HCEC 1CT (cell line): ENCODE measurements at regions not wholly inside any gene's neighbourhood (a gene's known extent, or its start where the extent isn't known, plus 50 kb on each side); places are given as distances from the start of the nearest gene placed in this dataset.

ENCODE experiments used
- DNase-seq: peaks from one replicate; pipeline ENCODE4 v3.0.0-alpha.2; 2017

DNA sequence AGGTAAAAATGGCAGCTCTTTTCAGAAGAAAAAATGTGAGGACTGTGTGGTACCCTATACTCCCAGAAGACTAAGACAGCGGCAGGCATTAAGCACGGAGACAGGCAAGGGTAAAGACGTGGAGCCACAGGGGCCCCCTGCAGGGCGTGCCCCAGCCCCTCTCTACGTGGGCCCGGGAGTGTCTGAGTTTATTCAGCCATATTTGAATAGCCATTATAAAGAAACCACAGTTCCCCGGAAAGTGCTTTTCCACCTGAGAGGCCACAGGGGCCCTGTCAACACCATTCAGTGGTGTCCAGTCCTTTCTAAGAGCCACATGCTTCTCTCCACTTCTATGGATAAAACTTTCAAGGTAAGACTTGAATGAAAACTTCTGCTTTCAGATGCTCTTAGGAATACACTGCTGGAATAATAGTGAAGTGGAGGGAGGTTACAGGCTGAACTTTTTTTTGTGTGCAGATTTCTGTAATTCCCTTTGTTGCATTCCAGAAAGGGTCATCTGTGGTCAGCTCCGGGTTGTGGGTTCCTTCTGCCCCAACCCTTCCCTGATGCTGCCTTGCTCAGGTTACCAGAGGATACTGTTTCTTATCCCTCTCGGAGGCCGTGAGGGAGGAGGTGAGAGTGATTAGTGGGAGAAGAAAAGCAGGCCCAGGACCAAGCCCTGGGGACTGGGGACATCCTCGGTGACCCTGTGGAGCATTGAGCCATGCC lies 58.4 kb downstream of the SLC25A47 start:
- DNase-seq: no peak

DNA sequence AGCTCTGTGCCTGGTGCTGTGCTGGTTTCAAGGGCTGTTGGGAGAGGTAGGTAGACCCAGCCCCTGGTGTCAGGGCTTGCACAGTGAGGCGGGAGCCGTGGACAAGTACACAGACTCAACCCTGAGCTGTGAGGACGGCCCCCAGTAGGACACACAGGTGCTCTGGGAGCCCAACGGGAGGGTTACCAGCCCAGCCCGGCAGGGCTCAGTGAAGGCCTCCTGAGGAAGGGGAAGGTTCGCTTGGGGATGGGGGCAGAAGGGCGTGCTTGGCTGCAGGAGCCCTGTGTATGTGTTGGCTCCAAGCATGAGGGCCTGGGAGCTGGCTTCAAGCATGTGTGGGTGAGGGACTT lies 58.9 kb downstream of the SLC25A47 start:
- DNase-seq: no peak

DNA sequence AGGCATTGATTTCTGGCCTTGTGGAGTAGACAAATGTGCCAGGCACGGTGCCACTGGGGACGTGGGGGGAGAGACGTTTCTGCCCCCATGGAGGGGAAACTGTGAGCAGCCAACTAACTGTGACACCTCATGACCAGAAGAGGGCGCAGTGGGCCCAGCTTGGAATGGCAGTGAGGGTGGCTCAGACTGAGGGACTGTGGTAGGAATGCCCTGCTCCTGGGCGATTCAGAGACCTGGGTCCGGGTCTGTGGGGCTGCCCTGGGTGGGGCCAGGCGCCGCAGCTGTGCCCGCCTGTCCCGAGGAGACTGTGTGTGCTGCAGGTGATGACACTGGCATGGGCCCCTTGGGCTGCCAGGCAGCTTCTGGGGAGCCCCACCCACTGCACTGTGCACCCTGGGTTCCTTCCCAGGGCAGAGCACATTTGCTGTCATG lies 60.6 kb downstream of the SLC25A47 start:
- peak; percentile 42 for DNase-seq

DNA sequence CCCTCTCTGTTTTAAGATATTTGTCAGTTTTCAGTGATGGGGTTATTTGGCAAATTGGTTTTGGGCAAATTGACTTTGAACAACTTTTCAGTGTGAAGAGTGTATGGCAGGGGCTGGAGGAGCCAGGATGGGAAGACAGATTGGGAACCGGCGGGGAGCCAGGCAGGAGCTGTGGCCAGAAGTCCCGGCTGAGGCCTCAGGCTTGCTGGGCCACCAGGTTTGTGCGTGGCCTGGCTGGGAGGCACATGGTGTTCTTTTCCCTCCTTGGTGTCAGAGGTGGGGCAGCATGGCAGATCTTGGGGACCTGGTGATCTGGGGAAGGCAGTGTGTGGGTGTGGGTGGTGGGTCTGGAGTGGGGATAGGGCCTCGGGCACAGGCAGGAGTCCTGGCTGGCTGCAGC lies 61.1 kb downstream of the SLC25A47 start:
- no peak for DNase-seq

DNA sequence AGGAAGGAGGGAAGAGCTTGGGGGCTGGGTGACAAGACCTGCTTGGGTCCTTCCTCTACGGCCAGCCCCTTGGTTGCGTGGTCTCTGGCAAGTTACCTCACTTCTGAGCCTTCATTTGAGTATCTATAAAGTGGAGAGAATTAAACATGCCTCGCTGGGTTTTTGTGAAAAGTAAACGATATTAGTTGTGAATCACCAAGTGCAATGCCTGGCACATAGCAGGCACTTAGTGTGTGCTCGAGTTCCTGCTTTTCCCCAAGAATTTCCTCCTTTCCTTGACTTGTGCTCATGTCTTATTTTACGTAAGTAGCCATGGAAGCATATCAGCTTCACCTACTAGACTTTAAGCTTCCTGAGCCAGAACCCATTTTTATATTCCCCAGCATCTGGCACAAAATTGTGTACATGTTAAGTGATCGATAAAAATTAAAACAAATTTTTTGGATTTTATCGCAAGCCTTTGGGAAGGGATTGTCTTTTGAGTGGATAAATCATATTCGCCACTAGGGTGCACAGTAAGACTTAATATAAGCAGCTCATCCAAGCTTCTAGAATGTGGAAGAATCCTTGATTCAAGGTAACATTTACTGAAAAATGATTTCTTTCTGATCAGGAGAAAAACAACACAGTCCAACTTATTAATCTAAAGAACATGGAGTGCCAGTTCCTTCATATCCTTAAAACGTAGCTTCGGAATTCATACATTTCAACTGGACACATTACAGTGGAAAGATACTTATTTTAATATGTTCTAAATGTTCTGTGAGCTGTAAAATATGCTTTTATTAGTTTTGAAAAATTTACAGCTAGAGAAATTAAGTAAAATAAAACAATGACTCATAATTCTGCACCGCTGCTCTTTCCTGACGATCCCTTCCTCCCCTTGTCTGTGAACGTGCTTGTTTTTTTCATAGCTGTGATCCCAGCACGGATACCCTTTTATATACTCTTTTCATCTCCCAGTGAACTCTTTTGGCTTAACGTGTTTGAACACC lies 62.0 kb downstream of the SLC25A47 start:
- peak; percentile 71 for DNase-seq

DNA sequence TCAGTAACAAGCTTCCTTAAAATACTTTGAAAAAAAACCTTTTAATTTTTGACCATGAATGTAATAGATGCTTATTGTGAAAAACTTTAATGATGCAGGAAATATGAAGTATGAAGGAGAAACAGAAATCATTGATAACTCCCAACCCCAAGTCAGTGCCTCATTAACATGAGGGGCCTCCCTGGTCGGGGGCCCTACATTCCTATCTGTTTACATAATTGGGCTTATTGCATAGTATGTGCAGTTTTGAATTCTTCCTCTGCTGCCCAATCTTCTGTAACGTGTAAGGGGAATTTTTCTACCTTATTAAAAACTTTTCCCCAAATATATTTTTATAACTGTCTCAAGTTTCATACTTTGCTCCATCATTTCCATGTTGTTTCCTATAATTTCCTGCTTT lies 63.0 kb downstream of the SLC25A47 start:
- peak; percentile 24 for DNase-seq

DNA sequence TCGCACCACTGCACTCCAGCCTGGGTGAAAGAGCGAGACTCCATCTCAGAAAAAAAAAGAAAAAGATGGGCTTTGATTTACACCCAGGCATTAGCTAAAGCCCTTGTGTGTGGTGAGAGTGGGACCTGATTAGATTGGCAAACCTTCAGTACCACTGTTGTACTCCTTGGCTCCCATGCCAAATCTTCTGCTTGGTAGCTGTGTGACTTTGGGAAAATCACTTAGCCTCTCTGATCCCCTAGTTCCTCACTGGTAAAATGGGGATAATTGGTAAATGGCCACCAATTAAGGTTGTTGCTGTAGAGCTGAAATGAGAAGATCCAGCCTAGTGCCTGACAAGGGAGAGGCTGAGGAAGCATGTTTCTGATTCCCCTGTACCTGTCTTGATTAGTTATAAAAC lies 63.7 kb downstream of the SLC25A47 start:
- no peak for DNase-seq

DNA sequence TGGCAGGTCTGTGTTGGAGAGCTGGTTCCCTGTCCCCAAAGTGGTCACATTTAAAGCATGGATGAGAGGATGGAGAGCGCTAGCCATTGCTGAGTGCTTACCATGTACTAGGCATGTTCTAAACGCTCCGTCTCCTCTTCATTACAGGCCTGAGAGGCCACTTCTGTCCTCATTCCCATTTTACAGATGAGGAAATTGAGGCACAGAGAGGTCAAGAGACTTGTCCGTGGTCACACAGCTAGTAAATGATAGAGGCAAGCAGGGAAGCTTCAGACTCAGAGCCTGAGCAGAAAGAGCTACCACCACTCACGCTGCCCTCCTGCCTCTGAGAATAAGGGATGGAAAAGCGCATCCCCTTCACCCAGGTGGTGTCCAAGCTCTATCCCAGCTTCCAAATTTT lies 64.3 kb downstream of the SLC25A47 start:
- DNase-seq: no peak

DNA sequence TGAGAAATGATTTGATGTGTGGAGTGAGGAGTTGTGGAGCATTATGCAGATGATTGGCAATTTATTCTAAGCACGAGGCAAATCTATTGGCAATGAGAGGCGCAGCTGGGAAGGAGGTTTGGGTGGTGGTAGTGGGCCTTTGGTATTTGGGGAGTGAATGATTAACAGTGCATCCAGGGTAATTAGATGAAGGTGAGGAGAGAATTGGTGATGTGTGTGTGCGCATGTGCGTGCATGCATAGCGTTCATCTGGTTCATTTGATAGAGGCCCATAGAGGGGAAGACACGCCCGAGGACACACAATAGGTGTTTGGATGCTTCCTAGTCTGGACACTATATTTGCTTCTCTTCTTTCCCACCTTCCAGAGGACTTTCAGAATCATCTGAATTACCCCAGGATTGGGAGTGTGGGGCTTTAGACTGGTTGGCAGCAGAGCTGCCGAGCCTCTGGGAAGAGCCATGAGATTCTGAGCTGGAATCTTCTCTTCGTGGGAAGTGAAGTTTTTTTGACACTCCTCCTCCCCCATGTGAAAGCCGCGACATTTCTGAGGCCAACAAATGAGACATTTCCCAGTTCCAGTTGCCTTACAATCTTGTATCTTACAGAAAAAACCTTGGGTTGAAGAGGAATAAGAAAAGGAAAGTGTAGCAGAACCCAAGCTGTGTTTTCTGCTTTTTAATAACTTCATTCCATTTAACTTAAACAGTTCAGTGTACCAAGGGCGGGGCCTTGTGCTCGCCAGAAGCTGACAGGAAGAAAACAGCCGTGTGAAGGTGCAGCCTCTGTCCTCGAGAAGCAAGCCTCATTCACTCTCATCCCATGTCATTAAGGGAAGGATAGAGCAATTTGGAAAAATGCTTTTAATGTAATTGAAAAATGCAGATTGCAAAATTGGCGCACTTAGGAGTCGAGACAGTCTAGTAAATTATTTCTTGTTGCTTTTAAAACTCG lies 65.2 kb downstream of the SLC25A47 start:
- no peak for DNase-seq

DNA sequence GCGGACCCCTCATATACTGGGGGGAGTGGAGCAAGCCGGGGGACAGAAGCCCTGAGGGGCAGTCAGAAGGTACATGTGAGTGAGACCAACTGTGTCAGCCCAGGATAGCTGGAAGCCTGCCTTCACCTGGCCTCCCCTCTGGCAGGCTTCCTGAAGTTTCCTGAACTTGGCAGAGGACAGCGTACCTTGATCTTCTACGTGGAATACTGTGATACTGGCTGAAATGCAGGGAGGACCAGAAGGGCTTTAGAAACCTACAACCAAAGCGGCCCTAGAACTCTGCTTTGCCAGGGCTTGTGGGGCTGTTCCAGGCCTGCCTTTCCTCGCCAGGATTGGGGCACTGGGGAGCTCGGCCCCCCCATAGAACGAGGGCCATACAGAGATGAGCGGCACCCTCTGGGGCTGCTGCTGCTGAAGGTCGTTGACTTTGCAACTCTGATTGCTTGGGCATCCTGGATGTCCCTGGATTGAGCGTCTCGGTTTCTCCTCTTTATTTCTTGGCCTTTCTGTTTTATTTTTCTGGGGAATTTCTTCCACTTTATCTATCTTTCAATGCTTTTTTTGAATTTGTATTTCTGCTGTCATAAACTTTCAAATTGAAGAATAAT lies 66.5 kb downstream of the SLC25A47 start:
- no peak for DNase-seq

DNA sequence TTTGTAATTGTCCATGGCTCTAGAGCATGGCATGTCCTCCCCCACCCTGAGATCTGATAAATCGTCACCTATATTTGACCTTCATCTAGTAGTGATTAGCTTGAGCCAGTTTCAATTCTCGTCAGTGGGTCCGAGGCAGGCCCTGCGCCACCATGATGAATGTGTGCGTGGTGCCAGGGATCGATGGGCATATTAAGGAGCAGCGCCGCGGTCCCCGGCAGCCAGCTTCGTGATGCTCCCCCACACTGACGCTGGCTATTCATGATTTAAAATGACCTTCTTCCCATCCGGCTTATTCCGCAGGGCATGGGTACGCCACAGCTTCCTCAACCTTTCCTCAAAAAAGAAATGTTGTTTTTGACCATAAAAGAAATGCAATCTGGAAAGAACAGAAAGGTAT lies 68.0 kb downstream of the SLC25A47 start:
- DNase-seq: no peak

DNA sequence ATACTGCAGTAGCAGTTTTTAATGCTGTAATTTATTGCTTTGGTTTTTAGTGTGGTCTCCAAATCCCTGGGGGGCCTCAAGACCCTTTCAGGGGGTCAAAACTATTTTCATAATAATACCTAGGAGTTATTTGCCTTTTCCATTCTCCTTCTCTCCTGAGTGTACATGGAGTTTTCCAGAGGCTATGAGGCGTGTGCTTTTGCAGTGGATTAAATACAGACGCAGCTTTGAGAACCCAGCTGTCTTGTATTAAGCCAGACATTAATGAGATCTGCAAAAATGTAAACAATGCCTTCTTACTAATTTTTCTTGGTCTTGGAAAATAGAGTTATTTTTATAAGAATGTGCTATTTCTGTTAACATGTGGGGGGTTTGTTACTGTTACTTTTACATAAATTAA lies 68.6 kb downstream of the SLC25A47 start:
- no peak for DNase-seq

DNA sequence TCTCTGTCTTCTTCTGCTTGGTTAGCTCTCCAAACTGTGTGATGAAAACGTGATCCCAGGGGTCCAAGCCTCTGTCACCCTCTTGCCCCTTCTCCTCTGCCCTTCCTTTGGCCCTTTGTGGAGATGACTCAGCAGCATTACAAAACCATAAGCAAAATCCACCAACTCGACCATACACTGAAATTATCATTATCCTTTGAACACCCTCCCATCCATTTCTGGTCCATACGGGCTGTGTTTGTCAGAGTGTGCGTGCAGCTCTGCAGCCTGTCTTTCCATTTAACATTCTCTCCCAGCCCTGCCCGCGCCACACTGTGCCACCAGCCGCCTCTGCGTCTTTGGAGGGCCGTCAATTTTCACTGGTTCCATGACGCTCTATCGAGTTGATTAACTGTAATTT lies 69.2 kb downstream of the SLC25A47 start:
- peak; percentile 41 for DNase-seq

DNA sequence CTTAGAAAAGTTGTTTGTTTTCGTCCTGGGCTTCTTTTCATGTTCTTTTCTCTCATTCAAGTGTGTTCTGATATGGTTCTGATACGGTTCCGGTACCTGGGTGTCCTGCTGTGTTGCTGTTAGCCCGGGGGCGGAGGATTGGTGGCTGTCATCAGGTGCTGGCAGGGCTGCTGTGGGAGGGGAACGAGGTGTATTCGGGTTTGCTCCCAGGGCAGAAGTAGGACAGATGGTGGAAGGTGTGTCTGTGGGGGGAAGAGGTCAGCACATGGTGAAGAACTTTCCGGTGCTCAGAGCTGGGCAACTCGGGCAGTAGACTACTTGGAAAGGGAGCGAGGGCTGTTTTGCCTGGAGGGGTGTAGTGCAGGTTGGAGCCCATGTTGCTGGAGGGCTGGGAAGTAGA lies 70.2 kb downstream of the SLC25A47 start:
- no peak for DNase-seq

DNA sequence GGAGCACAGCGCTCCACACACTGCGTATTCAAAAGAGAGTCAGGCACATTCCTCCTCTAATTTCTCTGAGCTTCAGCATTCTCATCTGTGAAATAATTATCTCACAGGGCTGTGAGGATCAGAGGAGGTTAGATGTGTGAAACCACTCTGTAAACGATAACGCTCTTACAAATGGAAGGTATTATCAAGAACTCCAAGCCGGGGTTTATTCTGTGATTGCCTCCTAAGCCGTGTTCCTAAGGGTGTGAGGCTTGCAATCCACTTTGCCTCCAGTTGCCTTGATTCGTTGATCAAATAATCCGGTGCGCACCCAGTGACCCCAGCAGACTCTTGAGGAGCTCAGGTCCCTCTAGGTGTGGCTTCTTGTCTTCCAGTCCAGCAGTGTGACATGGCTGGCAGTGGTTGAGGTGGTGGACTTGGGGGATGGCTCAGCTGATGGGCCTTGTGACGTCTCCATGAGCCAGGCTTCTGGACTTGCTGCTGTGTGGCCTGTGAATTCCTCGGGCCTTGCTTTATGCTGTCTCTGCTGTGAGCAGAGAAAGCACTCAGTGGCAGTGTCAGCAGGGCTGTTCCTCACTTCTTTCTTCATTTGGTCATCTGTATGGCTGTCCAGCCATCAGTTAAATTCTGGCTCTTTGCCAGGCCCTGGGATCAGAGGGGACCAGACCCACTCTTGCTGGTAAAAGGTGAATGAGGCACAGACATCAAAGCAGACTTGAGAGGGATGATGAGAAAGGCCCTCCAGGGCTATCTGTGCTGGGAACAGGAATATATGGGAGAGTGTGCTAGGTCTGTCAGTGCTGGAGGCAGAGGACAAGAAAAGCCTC lies 71.0 kb downstream of the SLC25A47 start:
- no peak for DNase-seq

DNA sequence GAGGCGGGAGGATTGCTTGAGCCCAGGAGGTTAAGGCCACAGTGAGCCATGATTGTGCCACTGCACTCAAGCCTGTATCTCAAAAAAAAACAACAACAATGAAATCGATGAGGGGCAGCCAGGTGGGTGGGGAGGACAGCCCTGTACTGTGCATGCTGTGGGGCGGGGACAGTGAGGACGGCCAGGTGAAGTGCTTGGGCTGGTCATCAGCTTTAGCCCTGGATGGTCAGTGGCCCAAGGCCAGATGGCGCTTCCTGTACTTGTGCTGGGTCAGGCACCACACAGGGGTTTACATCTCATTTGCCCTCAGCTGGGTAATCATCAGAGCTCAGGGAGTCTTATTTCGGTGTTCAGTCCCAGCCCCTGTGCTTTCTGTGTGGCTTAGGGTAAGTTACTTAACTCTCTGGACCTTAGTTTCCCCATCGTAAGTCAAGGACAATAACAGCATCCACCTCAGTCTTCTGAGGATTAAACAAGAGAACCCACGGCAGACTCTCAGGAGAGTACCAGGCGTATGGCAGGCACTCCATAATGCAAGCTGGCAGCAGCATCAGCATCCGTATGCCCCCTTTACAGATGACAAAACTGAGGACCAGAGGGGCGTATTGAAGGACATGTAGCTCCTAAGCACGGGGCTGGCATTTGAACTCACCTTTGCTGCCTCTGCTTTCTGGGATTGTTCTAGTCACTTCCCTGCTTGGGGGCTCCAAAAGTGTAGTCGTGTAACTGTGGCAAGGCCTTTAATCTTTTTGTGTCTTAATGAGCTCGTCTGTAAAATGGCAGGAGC lies 71.9 kb downstream of the SLC25A47 start:
- DNase-seq: no peak

DNA sequence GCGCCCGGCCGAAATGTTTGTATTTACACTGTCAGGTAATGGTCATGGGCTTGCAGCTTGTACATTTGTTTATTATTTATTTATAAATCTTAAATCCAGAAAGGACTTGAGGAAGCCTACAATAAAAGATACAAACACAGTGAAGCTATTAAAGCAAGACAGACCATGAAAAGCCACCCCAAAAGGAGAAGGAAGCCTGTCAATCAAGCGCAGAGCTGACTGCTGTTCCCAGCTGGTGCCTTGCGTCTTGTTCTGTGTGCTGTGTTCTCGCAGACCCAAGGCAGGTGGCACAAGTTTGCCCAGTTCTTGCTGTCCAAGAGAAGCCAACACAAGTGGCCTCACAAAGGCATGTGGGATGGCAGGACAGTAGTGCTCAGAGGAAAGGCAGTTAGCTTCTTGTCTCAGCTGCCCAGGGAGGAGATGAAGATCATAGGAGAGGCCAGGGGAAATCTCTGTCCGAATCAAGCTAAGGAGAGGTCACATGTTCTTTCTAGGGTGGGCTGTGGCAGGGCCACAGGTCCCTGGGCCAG lies 73.2 kb downstream of the SLC25A47 start:
- DNase-seq: no peak

DNA sequence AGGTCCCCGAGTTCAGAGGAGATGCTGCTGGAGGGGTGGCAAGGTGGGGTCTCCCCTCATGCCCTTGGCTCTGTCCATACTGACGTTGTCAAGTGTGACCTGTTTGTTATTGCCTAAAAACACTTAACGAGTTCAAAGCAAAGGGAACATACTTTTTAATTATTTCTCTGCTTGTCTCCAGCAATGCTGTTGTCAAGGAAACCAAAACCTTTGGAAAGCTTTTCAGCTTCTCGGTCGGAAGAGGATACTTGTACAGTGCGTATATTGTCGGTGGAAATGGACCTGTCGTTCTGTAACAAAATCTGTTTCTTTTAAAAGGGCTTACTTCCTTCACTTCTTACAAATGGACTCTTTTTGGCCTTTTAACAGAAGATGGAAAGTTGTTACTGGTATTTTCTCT lies 73.9 kb downstream of the SLC25A47 start:
- DNase-seq: no peak

DNA sequence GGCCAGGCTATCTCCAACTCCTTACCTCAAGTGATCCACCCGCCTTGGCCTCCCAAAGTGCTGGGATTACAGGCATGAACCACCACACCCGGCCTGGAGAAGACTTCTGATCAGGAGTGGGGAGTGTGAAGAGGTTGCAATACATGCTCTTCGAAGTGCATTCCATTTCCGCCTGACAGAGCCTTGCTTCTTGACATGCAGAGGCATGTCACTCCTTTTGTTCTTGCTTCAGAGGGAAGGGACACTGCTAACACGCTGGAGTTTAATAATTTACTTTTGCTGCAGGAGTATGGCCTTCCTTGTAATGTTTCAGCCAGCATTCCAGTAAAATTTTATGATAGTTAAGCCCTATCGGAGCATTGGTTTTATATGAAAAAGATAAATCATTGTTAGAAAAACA lies 74.9 kb downstream of the SLC25A47 start:
- no peak for DNase-seq

DNA sequence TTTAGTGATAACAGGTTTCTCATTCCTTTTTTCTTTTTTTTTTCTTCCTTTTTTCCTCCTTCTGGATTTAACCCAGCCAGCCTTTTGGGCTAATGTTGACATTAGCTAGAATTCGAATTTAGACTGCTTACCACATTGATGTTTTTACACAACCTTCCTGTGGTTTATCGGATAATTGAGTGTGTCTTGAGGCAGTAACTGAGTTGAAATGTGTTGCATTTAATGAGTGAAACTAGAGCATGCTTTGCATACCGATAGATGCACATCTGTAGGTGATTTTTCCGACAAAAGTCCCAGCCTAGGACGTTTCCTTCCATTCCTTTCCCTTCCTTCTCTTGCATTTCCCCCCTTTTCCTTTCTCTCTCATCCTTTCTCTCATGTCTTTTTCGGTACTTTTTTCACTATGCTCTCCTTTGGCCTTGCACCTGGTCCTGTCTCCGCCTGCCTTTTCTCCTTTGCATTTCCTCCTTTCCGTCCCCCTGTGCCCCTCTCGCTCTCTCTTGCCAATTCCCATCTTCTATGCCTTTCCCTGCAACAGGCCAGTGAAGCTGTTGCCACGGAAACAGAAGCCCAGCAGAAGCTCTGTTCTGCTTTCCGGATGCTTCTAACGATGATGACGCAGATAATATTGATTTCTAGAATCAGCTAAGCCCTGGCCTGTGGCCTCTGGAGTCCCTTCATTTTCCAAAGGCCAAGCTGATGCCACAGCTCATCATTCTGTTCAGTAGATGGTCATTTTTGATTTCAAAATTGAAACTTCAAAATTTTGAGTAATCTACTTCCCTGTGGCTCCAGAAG lies 76.1 kb downstream of the SLC25A47 start:
- DNase-seq: no peak
